Trophoblast cell (in vitro differentiated cells and primary cell): ENCODE measurements at regions not wholly inside any gene's neighbourhood (a gene's known extent, or its start where the extent isn't known, plus 50 kb on each side); places are given as distances from the start of the nearest gene placed in this dataset.

ENCODE experiments used
- DNase-seq, 2 donors: peaks; one replicate each; pipeline ENCODE4 v3.0.0-alpha.2; 2016
- H2AFZ ChIP-seq: 2 replicates; pipeline ENCODE4 v1.6.1; 2013; ENCODE audit warnings: low read length, moderate library complexity, mild to moderate bottlenecking; ENCODE audit not compliant: insufficient read depth, poor library complexity
- H2AK5ac ChIP-seq: 2 replicates; pipeline ENCODE4 v1.6.1; 2013; ENCODE audit warnings: mild to moderate bottlenecking, low read length
- H2BK120ac ChIP-seq: 2 replicates; pipeline ENCODE4 v1.6.1; 2013; ENCODE audit warnings: low read length, mild to moderate bottlenecking, moderate library complexity; ENCODE audit not compliant: insufficient read depth, poor library complexity
- H2BK12ac ChIP-seq: 2 replicates; pipeline ENCODE4 v1.6.1; 2013; ENCODE audit warnings: mild to moderate bottlenecking, low read length, moderate library complexity
- H2BK5ac ChIP-seq: 2 replicates; pipeline ENCODE4 v1.6.1; 2013; ENCODE audit warnings: low read length, low read depth, moderate library complexity, mild to moderate bottlenecking; ENCODE audit not compliant: poor library complexity
- H3K14ac ChIP-seq: 2 replicates; pipeline ENCODE4 v1.6.1; 2013; ENCODE audit warnings: mild to moderate bottlenecking, low read length
- H3K18ac ChIP-seq: 2 replicates; pipeline ENCODE4 v1.6.1; 2013; ENCODE audit warnings: mild to moderate bottlenecking, low read length
- H3K23ac ChIP-seq: 2 replicates; pipeline ENCODE4 v1.6.1; 2013; ENCODE audit warnings: low read length
- H3K27ac ChIP-seq: 2 replicates; pipeline ENCODE4 v1.5.1; 2013; ENCODE audit warnings: low read depth, mild to moderate bottlenecking, inconsistent platforms, low read length, moderate library complexity
- H3K27me3 ChIP-seq: 2 replicates; pipeline ENCODE4 v1.6.1; 2013; ENCODE audit warnings: inconsistent platforms, mild to moderate bottlenecking, low read length, moderate library complexity; ENCODE audit not compliant: insufficient read depth
- H3K36me3 ChIP-seq, 2 experiments: 1 replicate in 1 of 2; 2 replicates in 1 of 2; pipeline ENCODE4 v1.6.1; 2013; ENCODE audit warnings: low read length in 2 of 2, mild to moderate bottlenecking in 2 of 2, moderate library complexity in 1 of 2; ENCODE audit not compliant: insufficient read depth in 2 of 2, control insufficient read depth in 1 of 2
- H3K4ac ChIP-seq: 2 replicates; pipeline ENCODE4 v1.6.1; 2013; ENCODE audit warnings: low read depth, mild to moderate bottlenecking, low read length, moderate library complexity
- H3K4me1 ChIP-seq, 2 experiments: 1 replicate in 1 of 2; 2 replicates in 1 of 2; pipeline ENCODE4 v1.6.1; 2013; ENCODE audit warnings: low read length in 2 of 2, mild to moderate bottlenecking in 2 of 2, moderate library complexity in 1 of 2; ENCODE audit not compliant: insufficient read depth in 2 of 2, control insufficient read depth in 1 of 2
- H3K4me2 ChIP-seq: 2 replicates; pipeline ENCODE4 v1.6.1; 2013; ENCODE audit warnings: inconsistent platforms, mild to moderate bottlenecking, low read length, moderate library complexity
- H3K4me3 ChIP-seq: 2 replicates; pipeline ENCODE4 v1.5.1; 2013; ENCODE audit warnings: mild to moderate bottlenecking, low read depth, low read length, inconsistent platforms
- H3K79me1 ChIP-seq: one replicate; pipeline ENCODE4 v1.6.1; 2013; ENCODE audit warnings: low read length
- H3K79me2 ChIP-seq: 2 replicates; pipeline ENCODE4 v1.6.1; 2013; ENCODE audit warnings: low read length, mild to moderate bottlenecking; ENCODE audit not compliant: control insufficient read depth, insufficient read depth, poor library complexity
- H3K9ac ChIP-seq: 2 replicates; pipeline ENCODE4 v1.6.1; 2013; ENCODE audit warnings: mild to moderate bottlenecking, low read length
- H3K9me3 ChIP-seq: 2 replicates; pipeline ENCODE4 v1.6.1; 2013; ENCODE audit warnings: low read depth, mild to moderate bottlenecking, control low read depth, inconsistent platforms, low read length; ENCODE audit not compliant: insufficient read depth
- H4K12ac ChIP-seq: 2 replicates; pipeline ENCODE4 v1.6.1; 2013; ENCODE audit warnings: low read depth, mild to moderate bottlenecking, low read length, moderate library complexity
- H4K8ac ChIP-seq: 2 replicates; pipeline ENCODE4 v1.6.1; 2013; ENCODE audit warnings: low read depth, mild to moderate bottlenecking, low read length, moderate library complexity
- H4K91ac ChIP-seq: one replicate; pipeline ENCODE4 v1.6.1; 2013; ENCODE audit warnings: low read depth, mild to moderate bottlenecking, low read length, moderate library complexity
- WGBS: extraction: QIAGEN DNeasy Blood & Tissue Kit; methylation state at CpG from one replicate; pipeline ENCODE4 v1.1.7; 2013; ENCODE audit warnings: missing lambda C conversion rate; ENCODE audit not compliant: insufficient read length, insufficient coverage; ENCODE audit errors: extremely low coverage; 5-methylcytosine and 5-hydroxymethylcytosine counted together

DNA sequence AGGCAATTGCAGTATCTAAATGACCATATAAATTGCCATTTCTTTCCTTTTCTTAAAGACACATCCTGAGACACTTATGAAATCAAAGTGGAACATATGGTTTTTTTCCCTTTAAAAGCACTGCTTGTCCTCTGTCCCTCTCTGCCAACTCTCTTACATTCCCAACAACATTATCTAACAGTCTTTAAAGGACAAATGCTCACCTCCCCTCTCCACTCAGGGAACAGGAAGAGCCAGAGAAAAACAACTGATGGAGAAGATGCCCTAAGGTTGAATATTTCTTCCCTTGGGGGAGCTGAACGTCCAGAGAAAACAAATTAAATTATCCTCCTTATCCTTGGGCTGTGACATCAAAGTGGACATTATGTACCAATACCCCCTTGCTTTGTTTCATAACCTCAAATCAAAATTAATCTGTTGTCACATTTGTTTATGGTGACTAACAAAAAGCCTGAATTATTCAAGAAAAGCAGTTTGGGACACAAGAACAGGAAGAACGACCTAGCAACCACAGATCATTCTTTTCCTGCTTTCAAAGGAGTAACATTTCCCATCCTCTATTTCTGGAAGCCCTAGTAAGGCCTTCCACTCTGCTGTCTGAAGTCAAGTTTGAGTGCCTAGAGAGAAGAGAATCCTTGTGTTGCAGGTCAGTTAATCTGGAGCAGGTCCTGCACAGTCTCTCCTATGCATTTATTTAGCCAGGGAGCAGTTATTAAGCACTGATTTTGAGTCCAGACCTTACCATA, 52.6 kb upstream of the PAGE1 start:
- H2BK12ac ChIP-seq = no peak overlapping the region
- H2AFZ ChIP-seq = no peak overlapping the region
- no peak overlapping the region for H3K9ac ChIP-seq
- no peak overlapping the region for H4K8ac ChIP-seq
- no peak overlapping the region for H2BK5ac ChIP-seq
- no peaks in the 10 kb centered on the region for H3K9me3 ChIP-seq
- H3K27ac ChIP-seq = no peak overlapping the region
- H3K23ac ChIP-seq = no peak overlapping the region
- H3K4me3 ChIP-seq = no peak overlapping the region
- no peak overlapping the region for H2BK120ac ChIP-seq
- no peaks in the 10 kb centered on the region for H3K79me2 ChIP-seq
- H3K4ac ChIP-seq = no peak overlapping the region
- WGBS = no CpG with 5 or more reads among the region's 2 CpGs
- no peaks in the 10 kb centered on the region for H3K79me1 ChIP-seq
- no peaks in the 10 kb centered on the region for H3K36me3 ChIP-seq
- H4K12ac ChIP-seq = no peak overlapping the region
- no peaks in the 10 kb centered on the region for H3K4me1 ChIP-seq
- no peak for DNase-seq
- no peak overlapping the region for H4K91ac ChIP-seq
- no peaks in the 10 kb centered on the region for H3K27me3 ChIP-seq
- H2AK5ac ChIP-seq = no peak overlapping the region
- H3K4me2 ChIP-seq = no peak overlapping the region
- H3K14ac ChIP-seq = no peak overlapping the region
- H3K18ac ChIP-seq = no peak overlapping the region

DNA sequence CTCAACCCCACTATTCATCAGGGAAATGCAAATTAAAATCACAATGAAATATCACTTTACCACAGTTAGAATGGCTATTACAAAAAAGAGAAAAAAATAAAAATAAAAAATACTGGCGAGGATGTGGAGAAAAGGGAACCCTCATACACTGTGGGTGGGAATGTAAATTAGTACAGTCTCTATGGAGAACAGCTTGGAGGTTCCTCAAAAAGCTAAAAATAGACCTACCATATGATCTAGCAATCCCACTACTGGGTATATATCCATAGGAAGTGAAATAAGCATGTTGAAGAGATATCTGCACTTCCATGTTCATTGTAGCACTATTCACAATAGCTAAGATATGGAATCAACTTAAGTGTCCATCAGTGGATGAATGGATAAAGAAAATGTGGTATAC, 50.5 kb upstream of the PAGE1 start:
- Histone ChIP-seq H4K8ac (no peak overlapping the region), H3K9me3 (no peaks in the 10 kb centered on the region), H3K27me3 (no peaks in the 10 kb centered on the region), H3K18ac (no peak overlapping the region), H3K4ac (no peak overlapping the region), H3K4me2 (no peak overlapping the region), H4K12ac (no peak overlapping the region), H3K23ac (no peak overlapping the region), H2AK5ac (no peak overlapping the region), H3K27ac (no peak overlapping the region), H2BK5ac (no peak overlapping the region), H2AFZ (no peak overlapping the region), H2BK12ac (no peak overlapping the region), H3K14ac (no peak overlapping the region), H2BK120ac (no peak overlapping the region), H3K79me2 (no peaks in the 10 kb centered on the region), H3K9ac (no peak overlapping the region), H3K4me1 (no peaks in the 10 kb centered on the region), H4K91ac (no peak overlapping the region), H3K79me1 (no peaks in the 10 kb centered on the region), H3K4me3 (no peak overlapping the region), H3K36me3 (no peaks in the 10 kb centered on the region)
- no CpG with 5 or more reads among the region's 1 CpG for WGBS
- no peak for DNase-seq
